ENCODE measurements at regions not wholly inside any gene's neighbourhood (a gene's known extent, or its start where the extent isn't known, plus 50 kb on each side); places are given as distances from the start of the nearest gene placed in this dataset.

- ATAC-seq (ENCODE audit: poor library complexity) = no peak
- TF ChIP-seq CTCF (IDR thresholded peaks at IDR 0.05) = no peak
- no peak for DNase-seq
- no peaks in the 10 kb centered on the region for H3K27me3 ChIP-seq (ENCODE audit: control insufficient read depth in 1 of 2, insufficient read depth in 2 of 2, low read length in 2 of 2)
- H3K9me3 Mint-ChIP-seq = peaks cover 7% of the 10 kb centered on the region
- POLR2A ChIA-PET = no interaction called here
- no peaks in the 10 kb centered on the region for H3K27me3 Mint-ChIP-seq
- H3K4me1 Mint-ChIP-seq (ENCODE audit: low read depth) = no peaks in the 10 kb centered on the region
- H3K27ac Mint-ChIP-seq = no peak overlapping the region
- CTCF ChIA-PET = interaction anchor here (0.7 kb wide), 1 partner anchor 219 kb away, joined by 3 read pairs; no protein-coding TSS in a partner anchor
- H3K4me3 Mint-ChIP-seq = no peak overlapping the region
- H3K9me3 ChIP-seq (ENCODE audit: control insufficient read depth in 1 of 2, insufficient read depth in 1 of 2, low read length in 2 of 2) = no peaks in the 10 kb centered on the region
- H3K36me3 ChIP-seq (ENCODE audit: insufficient read depth, low read length) = no peaks in the 10 kb centered on the region
- H3K4me3 ChIP-seq (ENCODE audit: low read length) = no peak overlapping the region
- intact Hi-C loops (cut with DNase I, micrococcal nuclease) = no loop called here
- no peak overlapping the region for H3K27ac ChIP-seq (ENCODE audit: low read depth in 1 of 2, low read length in 2 of 2)
- H3K4me1 ChIP-seq (ENCODE audit: insufficient read depth, low read length) = no peaks in the 10 kb centered on the region
- no peaks in the 10 kb centered on the region for H3K36me3 Mint-ChIP-seq (ENCODE audit: low read depth)
These were observed 512.5 kb upstream of the LRRC7 start for GRCh38 chr1:69055194-69055593.

GRCh38 chr1:69058454-69058853 is 509.3 kb upstream of the LRRC7 start:
- no peak overlapping the region for H3K4me3 Mint-ChIP-seq
- H3K9me3 Mint-ChIP-seq = peaks cover 2% of the 10 kb centered on the region
- no peaks in the 10 kb centered on the region for H3K36me3 Mint-ChIP-seq (ENCODE audit: low read depth)
- no peaks in the 10 kb centered on the region for H3K36me3 ChIP-seq (ENCODE audit: insufficient read depth, low read length)
- no peaks in the 10 kb centered on the region for H3K27me3 Mint-ChIP-seq
- DNase-seq (no peak), ATAC-seq (ENCODE audit: poor library complexity) (no peak)
- H3K4me1 Mint-ChIP-seq (ENCODE audit: low read depth) = no peaks in the 10 kb centered on the region
- CTCF ChIA-PET = no interaction called here
- no peak overlapping the region for H3K27ac Mint-ChIP-seq
- TF ChIP-seq CTCF (IDR thresholded peaks at IDR 0.05) = no peak
- H3K9me3 ChIP-seq (ENCODE audit: control insufficient read depth in 1 of 2, insufficient read depth in 1 of 2, low read length in 2 of 2) = no peaks in the 10 kb centered on the region
- H3K27ac ChIP-seq (ENCODE audit: low read depth in 1 of 2, low read length in 2 of 2) = no peak overlapping the region
- H3K4me3 ChIP-seq (ENCODE audit: low read length) = no peak overlapping the region
- no peaks in the 10 kb centered on the region for H3K4me1 ChIP-seq (ENCODE audit: insufficient read depth, low read length)
- H3K27me3 ChIP-seq (ENCODE audit: control insufficient read depth in 1 of 2, insufficient read depth in 2 of 2, low read length in 2 of 2) = no peaks in the 10 kb centered on the region
- intact Hi-C loops (cut with DNase I, micrococcal nuclease) = no loop called here
- POLR2A ChIA-PET = no interaction called here

GRCh38 chr1:69070660-69071373 is 496.9 kb upstream of the LRRC7 start:
- peaks cover 16% of the 10 kb centered on the region for H3K9me3 Mint-ChIP-seq
- no peak overlapping the region for H3K4me3 ChIP-seq (ENCODE audit: low read length)
- ChIA-PET POLR2A (no interaction called here), CTCF (no interaction called here)
- H3K27ac ChIP-seq (ENCODE audit: low read depth in 1 of 2, low read length in 2 of 2) = no peak overlapping the region
- H3K36me3 ChIP-seq (ENCODE audit: insufficient read depth, low read length) = no peaks in the 10 kb centered on the region
- no peaks in the 10 kb centered on the region for H3K27me3 ChIP-seq (ENCODE audit: control insufficient read depth in 1 of 2, insufficient read depth in 2 of 2, low read length in 2 of 2)
- no peaks in the 10 kb centered on the region for H3K4me1 ChIP-seq (ENCODE audit: insufficient read depth, low read length)
- no peaks in the 10 kb centered on the region for H3K4me1 Mint-ChIP-seq (ENCODE audit: low read depth)
- H3K27ac Mint-ChIP-seq = no peak overlapping the region
- no peak for DNase-seq
- no peak overlapping the region for H3K4me3 Mint-ChIP-seq
- intact Hi-C loops (cut with DNase I, micrococcal nuclease) = no loop called here
- TF ChIP-seq CTCF (IDR thresholded peaks at IDR 0.05) = no peak
- H3K36me3 Mint-ChIP-seq (ENCODE audit: low read depth) = no peaks in the 10 kb centered on the region
- no peaks in the 10 kb centered on the region for H3K27me3 Mint-ChIP-seq
- no peak for ATAC-seq (ENCODE audit: poor library complexity)
- H3K9me3 ChIP-seq (ENCODE audit: control insufficient read depth in 1 of 2, insufficient read depth in 1 of 2, low read length in 2 of 2) = peaks cover 0 to 20% of the 10 kb centered on the region in 2 experiments
